Naive B cell (primary cell): ENCODE measurements at regions not wholly inside any gene's neighbourhood (a gene's known extent, or its start where the extent isn't known, plus 50 kb on each side); places are given as distances from the start of the nearest gene placed in this dataset.

Experiments used
- ATAC-seq, 2 donors: fragments of 150-1000 bp; cut with Tn5 transposase; 2 replicates each; pipeline ENCODE4 v1.10.0; 2021; ENCODE audit warnings: low read depth in 2 of 2, mild to moderate bottlenecking in 2 of 2, moderate library complexity in 2 of 2
- DNase-seq: peaks from one replicate; pipeline ENCODE4 v3.0.0; 2022
- H3K27ac Mint-ChIP-seq, 6 donors: one replicate each; pipeline ENCODE4 v1.8.0; 2020 to 2022; ENCODE audit warnings: mild to moderate bottlenecking in 6 of 6, mixed read lengths in 6 of 6, moderate library complexity in 5 of 6, inconsistent platforms in 2 of 6
- H3K27me3 Mint-ChIP-seq, 3 donors: one replicate each; pipeline ENCODE4 v1.8.0; 2021 to 2022; ENCODE audit warnings: mixed read lengths in 3 of 3, mild to moderate bottlenecking in 1 of 3
- H3K36me3 Mint-ChIP-seq, 2 donors: one replicate each; pipeline ENCODE4 v1.8.0; 2020 to 2022; ENCODE audit warnings: mixed read lengths in 2 of 2, inconsistent platforms in 1 of 2, mild to moderate bottlenecking in 1 of 2
- H3K4me1 Mint-ChIP-seq, 3 donors: one replicate each; pipeline ENCODE4 v1.8.0; 2020 to 2022; ENCODE audit warnings: mixed read lengths in 3 of 3, inconsistent platforms in 1 of 3, mild to moderate bottlenecking in 1 of 3, moderate library complexity in 1 of 3
- H3K4me3 Mint-ChIP-seq, 8 donors: one replicate each; pipeline ENCODE4 v1.8.0; 2020 to 2022; ENCODE audit warnings: mild to moderate bottlenecking in 8 of 8, mixed read lengths in 8 of 8, moderate library complexity in 8 of 8, inconsistent platforms in 2 of 8
- H3K9me3 Mint-ChIP-seq, 7 donors: one replicate each; pipeline ENCODE4 v1.8.0; 2020 to 2022; ENCODE audit warnings: mixed read lengths in 7 of 7, mild to moderate bottlenecking in 5 of 7, inconsistent platforms in 2 of 7, moderate library complexity in 1 of 7

DNA sequence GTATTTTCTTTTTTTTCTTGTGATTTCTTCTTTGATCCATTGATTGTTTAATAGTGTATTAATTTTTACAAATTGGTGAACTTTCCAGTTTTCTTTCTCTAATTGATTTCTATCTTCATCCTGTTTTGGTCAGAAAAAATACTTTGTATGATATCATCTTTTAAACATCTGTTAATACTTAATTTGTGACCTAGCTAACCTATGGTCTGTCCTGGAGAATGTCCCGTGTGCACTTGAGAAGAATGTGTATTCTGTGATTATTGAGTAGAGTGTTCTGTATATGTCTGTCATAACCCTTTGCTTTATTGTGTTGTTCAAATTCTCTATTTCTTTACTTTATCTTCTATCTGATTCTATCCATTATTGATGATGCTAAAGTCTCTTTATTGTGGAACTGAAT is 65.8 kb upstream of the ZEB1 start:
- no peaks in the 10 kb centered on the region for H3K36me3 Mint-ChIP-seq
- no peak overlapping the region for H3K27ac Mint-ChIP-seq
- H3K9me3 Mint-ChIP-seq, result peaks cover 0 to 23% (median 4%) of the 10 kb centered on the region in 7 donors
- no peaks in the 10 kb centered on the region for H3K27me3 Mint-ChIP-seq
- no peak for ATAC-seq
- no peaks in the 10 kb centered on the region for H3K4me1 Mint-ChIP-seq
- H3K4me3 Mint-ChIP-seq, result no peak overlapping the region
- DNase-seq, result no peak

DNA sequence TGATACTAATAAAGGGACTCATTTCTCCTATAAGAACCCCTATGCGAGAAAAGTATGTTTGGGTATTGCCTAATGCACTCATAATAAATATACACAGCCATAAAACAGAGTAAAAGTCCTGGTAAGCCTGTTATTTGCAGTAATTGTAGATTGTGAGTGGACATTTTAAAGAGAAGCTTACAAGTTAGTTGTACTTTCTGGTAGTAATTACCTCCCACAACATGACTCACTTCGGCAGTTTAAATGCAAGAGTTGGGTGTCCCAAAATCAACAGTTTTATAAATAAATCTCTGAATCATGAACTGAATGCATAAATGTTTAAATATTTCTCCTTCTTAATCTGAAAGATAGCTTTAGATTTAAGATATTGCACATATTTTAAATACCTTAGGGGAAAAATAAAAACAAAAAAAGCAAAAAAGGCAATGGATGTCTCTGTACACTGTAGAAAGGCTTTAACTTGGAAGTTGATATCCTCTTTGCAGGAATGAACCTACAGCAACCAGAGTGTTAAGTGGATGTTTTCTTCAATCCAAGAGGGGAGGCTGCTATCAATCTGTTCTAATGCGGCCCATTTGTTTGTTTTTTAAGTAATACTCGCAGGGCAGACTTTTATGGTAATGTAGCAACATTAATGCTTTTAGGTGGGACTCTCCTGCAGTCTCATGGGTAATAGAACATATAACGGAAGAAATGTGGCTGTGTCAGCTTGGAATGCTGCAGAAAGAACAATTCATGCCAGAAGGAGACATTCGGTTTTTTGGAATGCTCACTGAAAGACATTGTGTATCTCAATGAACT is 57.3 kb upstream of the ZEB1 start:
- DNase-seq, result no peak
- no peak for ATAC-seq
- Mint-ChIP-seq H3K27ac (no peak overlapping the region), H3K36me3 (no peaks in the 10 kb centered on the region), H3K9me3 (peaks cover 0 to 2% (median 0%) of the 10 kb centered on the region in 7 donors), H3K4me3 (no peak overlapping the region), H3K4me1 (no peaks in the 10 kb centered on the region), H3K27me3 (no peaks in the 10 kb centered on the region)

DNA sequence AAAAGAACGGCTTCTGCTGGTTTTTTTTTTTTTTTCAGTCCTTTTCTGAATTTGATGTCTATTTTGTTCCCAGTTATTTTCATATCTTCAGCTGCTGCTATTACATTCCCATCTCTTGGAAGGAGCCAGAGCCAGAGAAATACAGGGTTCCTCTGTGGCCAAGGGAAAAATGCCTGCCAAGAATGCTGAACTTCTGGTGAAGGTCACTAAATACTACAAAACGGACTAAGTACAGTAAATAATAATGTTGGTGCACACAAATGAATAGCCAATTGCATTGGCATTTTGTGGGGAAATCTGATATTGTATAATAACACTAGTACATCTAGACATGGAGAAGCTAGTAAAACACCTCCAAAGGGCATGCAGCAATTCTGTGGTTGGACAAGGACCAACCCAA is 56.3 kb upstream of the ZEB1 start:
- no peak overlapping the region for H3K27ac Mint-ChIP-seq
- no peaks in the 10 kb centered on the region for H3K36me3 Mint-ChIP-seq
- ATAC-seq, result no peak
- no peaks in the 10 kb centered on the region for H3K27me3 Mint-ChIP-seq
- DNase-seq, result no peak
- no peak overlapping the region for H3K4me3 Mint-ChIP-seq
- H3K4me1 Mint-ChIP-seq, result no peaks in the 10 kb centered on the region
- H3K9me3 Mint-ChIP-seq, result peaks cover 0 to 2% (median 0%) of the 10 kb centered on the region in 7 donors

GRCh38 chr10:31263903-31264302 is 55.1 kb upstream of the ZEB1 start:
- no peak for ATAC-seq
- Mint-ChIP-seq H3K27me3 (no peaks in the 10 kb centered on the region), H3K36me3 (no peaks in the 10 kb centered on the region), H3K27ac (no peak overlapping the region), H3K4me1 (no peaks in the 10 kb centered on the region), H3K9me3 (peaks cover 0 to 2% (median 0%) of the 10 kb centered on the region in 7 donors), H3K4me3 (no peak overlapping the region)
- no peak for DNase-seq

GRCh38 chr10:31268444-31269303 is 50.3 kb upstream of the ZEB1 start:
- peaks cover 0 to 21% (median 8%) of the 10 kb centered on the region in 7 donors for H3K9me3 Mint-ChIP-seq
- H3K4me3 Mint-ChIP-seq, result no peak overlapping the region
- no peak overlapping the region for H3K27ac Mint-ChIP-seq
- peaks cover 6 to 13% of the 10 kb centered on the region in 2 donors for H3K36me3 Mint-ChIP-seq
- no peaks in the 10 kb centered on the region for H3K4me1 Mint-ChIP-seq
- DNase-seq, result no peak
- no peak for ATAC-seq
- no peaks in the 10 kb centered on the region for H3K27me3 Mint-ChIP-seq
